ENCODE measurements at regions not wholly inside any gene's neighbourhood (a gene's known extent, or its start where the extent isn't known, plus 50 kb on each side); places are given as distances from the start of the nearest gene placed in this dataset.
"Not testable (repeated sequence)": the region's sequence is repeated elsewhere in the genome, so short reads cannot be mapped to it uniquely, and the experiment has no call there.

DNA sequence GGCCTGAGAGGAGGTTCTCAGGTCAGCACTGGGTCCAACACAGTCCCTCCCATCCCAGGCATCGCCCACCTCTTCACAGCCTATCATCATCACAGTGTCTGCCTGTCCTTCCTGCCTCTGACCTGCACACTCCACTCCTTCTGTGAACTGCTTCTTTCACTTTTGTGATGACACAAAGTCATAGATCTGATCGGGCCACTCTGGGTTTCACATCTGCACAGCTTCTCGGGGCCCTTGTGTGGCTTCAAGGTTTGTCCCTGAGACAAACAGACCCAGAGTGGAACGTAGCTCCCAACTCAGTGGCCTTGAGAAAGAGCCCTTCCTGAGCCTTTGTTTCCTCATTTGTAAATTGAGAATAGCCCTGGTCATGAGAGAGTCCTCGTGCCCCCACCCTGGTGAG is 377.1 kb downstream of the ANAPC1 start:
- TF ChIP-seq, protein P1, sequence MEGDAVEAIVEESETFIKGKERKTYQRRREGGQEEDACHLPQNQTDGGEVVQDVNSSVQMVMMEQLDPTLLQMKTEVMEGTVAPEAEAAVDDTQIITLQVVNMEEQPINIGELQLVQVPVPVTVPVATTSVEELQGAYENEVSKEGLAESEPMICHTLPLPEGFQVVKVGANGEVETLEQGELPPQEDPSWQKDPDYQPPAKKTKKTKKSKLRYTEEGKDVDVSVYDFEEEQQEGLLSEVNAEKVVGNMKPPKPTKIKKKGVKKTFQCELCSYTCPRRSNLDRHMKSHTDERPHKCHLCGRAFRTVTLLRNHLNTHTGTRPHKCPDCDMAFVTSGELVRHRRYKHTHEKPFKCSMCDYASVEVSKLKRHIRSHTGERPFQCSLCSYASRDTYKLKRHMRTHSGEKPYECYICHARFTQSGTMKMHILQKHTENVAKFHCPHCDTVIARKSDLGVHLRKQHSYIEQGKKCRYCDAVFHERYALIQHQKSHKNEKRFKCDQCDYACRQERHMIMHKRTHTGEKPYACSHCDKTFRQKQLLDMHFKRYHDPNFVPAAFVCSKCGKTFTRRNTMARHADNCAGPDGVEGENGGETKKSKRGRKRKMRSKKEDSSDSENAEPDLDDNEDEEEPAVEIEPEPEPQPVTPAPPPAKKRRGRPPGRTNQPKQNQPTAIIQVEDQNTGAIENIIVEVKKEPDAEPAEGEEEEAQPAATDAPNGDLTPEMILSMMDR (IDR thresholded peaks at IDR 0.05): not testable (repeated sequence)
- not testable (repeated sequence) for TF ChIP-seq POLR2A (IDR thresholded peaks at IDR 0.05)

Data from thyroid gland (tissue), 4 donors.